Tibial nerve (tissue), 4 donors: ENCODE measurements at regions not wholly inside any gene's neighbourhood (a gene's known extent, or its start where the extent isn't known, plus 50 kb on each side); places are given as distances from the start of the nearest gene placed in this dataset.

Experiments
- DNase-seq, 2 donors: peaks; one replicate each; pipeline ENCODE4 v3.0.0-alpha.2; 2019; ENCODE audit warnings: low spot score in 2 of 2
- H3K27ac ChIP-seq, 4 donors: fragments of 200-600 bp; sonication (generic) in 3 of 4; one replicate each; pipeline ENCODE4 v1.5.1; 2017 to 2019; ENCODE audit warnings: mild to moderate bottlenecking in 1 of 4
- H3K27me3 ChIP-seq, 2 donors: fragments of 200-600 bp; sonication (generic) in 1 of 2; one replicate each; pipeline versions ENCODE4 v1.5.1 to v1.6.0; 2017 to 2019
- H3K36me3 ChIP-seq, 3 donors: fragments of 200-600 bp; sonication (generic); one replicate each; pipeline ENCODE4 v1.5.1; 2018 to 2019
- H3K4me1 ChIP-seq, 4 donors: fragments of 200-600 bp; sonication (generic) in 3 of 4; one replicate each; pipeline ENCODE4 v1.5.1; 2017 to 2019
- H3K4me3 ChIP-seq, 4 donors: fragments of 200-600 bp; sonication (generic) in 3 of 4; one replicate each; pipeline ENCODE4 v1.5.1; 2017 to 2019; ENCODE audit warnings: mild to moderate bottlenecking in 1 of 4, moderate library complexity in 1 of 4
- H3K9me3 ChIP-seq, 4 donors: fragments of 200-600 bp; sonication (generic) in 3 of 4; one replicate each; pipeline ENCODE4 v1.5.1; 2017 to 2019
- CTCF ChIP-seq, 5 experiments: fragments of 200-600 bp in 3 of 5; fragments of 450-650 bp in 2 of 5; sonication (generic) in 3 of 5; IDR thresholded peaks; one replicate each; pipeline ENCODE4 v1.5.1; 2016 to 2019; ENCODE audit warnings: antibody characterized with exemption in 5 of 5, mild to moderate bottlenecking in 3 of 5, moderate library complexity in 2 of 5
- EP300 ChIP-seq, 2 donors: sonication (generic); formaldehyde crosslinking; IDR thresholded peaks; one replicate each; pipeline ENCODE4 v1.6.1; 2017; ENCODE audit warnings: antibody characterized with exemption in 2 of 2, mild to moderate bottlenecking in 1 of 2
- POLR2A ChIP-seq, 2 donors: fragments of 450-650 bp; IDR thresholded peaks; one replicate each; pipeline ENCODE4 v1.6.1; 2017; ENCODE audit warnings: antibody characterized with exemption in 2 of 2, mild to moderate bottlenecking in 2 of 2, moderate library complexity in 2 of 2
- WGBS, 2 donors: methylation state at CpG; one replicate each; pipeline ENCODE4 v1.1.5; 2018; 5-methylcytosine and 5-hydroxymethylcytosine counted together

GRCh38 chr2:207464007-207464406, 65.8 kb upstream of the CREB1 start:
- TF ChIP-seq EP300 (IDR thresholded peaks at IDR 0.05) (no peak), CTCF (IDR thresholded peaks at IDR 0.05) (no peak), POLR2A (IDR thresholded peaks at IDR 0.05) (no peak)
- Histone ChIP-seq H3K9me3 (no peaks in the 10 kb centered on the region), H3K4me1 (no peaks in the 10 kb centered on the region), H3K27me3 (no peaks in the 10 kb centered on the region), H3K4me3 (no peak overlapping the region), H3K36me3 (no peaks in the 10 kb centered on the region), H3K27ac (no peak overlapping the region)
- no peak for DNase-seq
- 92 to 93% methylated on average over 10 of the region's 10 CpGs for WGBS, 2 donors

GRCh38 chr2:207465894-207466293, 63.9 kb upstream of the CREB1 start:
- H3K4me1 ChIP-seq, result no peaks in the 10 kb centered on the region
- no peak for TF ChIP-seq EP300 (IDR thresholded peaks at IDR 0.05)
- no peak for TF ChIP-seq POLR2A (IDR thresholded peaks at IDR 0.05)
- no peak for TF ChIP-seq CTCF (IDR thresholded peaks at IDR 0.05)
- H3K9me3 ChIP-seq, result no peaks in the 10 kb centered on the region
- H3K4me3 ChIP-seq, result no peak overlapping the region
- no peak for DNase-seq
- H3K27me3 ChIP-seq, result no peaks in the 10 kb centered on the region
- no peak overlapping the region for H3K27ac ChIP-seq
- 64 to 71% methylated on average over 1 of the region's 1 CpG for WGBS, 2 donors
- no peaks in the 10 kb centered on the region for H3K36me3 ChIP-seq

GRCh38 chr2:207467716-207468347, 61.9 kb upstream of the CREB1 start:
- no peaks in the 10 kb centered on the region for H3K36me3 ChIP-seq
- H3K9me3 ChIP-seq, result no peaks in the 10 kb centered on the region
- H3K27ac ChIP-seq, result no peak overlapping the region
- WGBS, 2 donors, result 48 to 64% methylated on average over 6 of the region's 6 CpGs
- H3K4me3 ChIP-seq, result no peak overlapping the region
- no peak for DNase-seq
- H3K4me1 ChIP-seq, result peaks cover 0 to 6% (median 0%) of the 10 kb centered on the region in 4 donors
- no peaks in the 10 kb centered on the region for H3K27me3 ChIP-seq
- no peak for TF ChIP-seq POLR2A (IDR thresholded peaks at IDR 0.05)

- no peak for DNase-seq
- 87 to 92% methylated on average over 4 of the region's 4 CpGs for WGBS, 2 donors
- no peak overlapping the region for H3K4me3 ChIP-seq
- peaks cover 0 to 13% (median 0%) of the 10 kb centered on the region in 4 donors for H3K4me1 ChIP-seq
- no peaks in the 10 kb centered on the region for H3K27me3 ChIP-seq
- H3K9me3 ChIP-seq, result no peaks in the 10 kb centered on the region
- TF ChIP-seq EP300 (IDR thresholded peaks at IDR 0.05) (no peak), CTCF (IDR thresholded peaks at IDR 0.05) (no peak), POLR2A (IDR thresholded peaks at IDR 0.05) (no peak)
- no peaks in the 10 kb centered on the region for H3K36me3 ChIP-seq
- no peak overlapping the region for H3K27ac ChIP-seq
Measured at GRCh38 chr2:207468488-207468887, 61.3 kb upstream of the CREB1 start.

GRCh38 chr2:207469451-207469850, 60.3 kb upstream of the CREB1 start:
- H3K4me3 ChIP-seq, result no peak overlapping the region
- H3K27ac ChIP-seq, result no peak overlapping the region
- 87 to 89% methylated on average over 6 of the region's 6 CpGs for WGBS, 2 donors
- no peaks in the 10 kb centered on the region for H3K36me3 ChIP-seq
- no peak for DNase-seq
- no peak for TF ChIP-seq EP300 (IDR thresholded peaks at IDR 0.05)
- TF ChIP-seq CTCF (IDR thresholded peaks at IDR 0.05), result no peak
- H3K9me3 ChIP-seq, result no peaks in the 10 kb centered on the region
- H3K27me3 ChIP-seq, result no peaks in the 10 kb centered on the region
- peaks cover 0 to 16% (median 0%) of the 10 kb centered on the region in 4 donors for H3K4me1 ChIP-seq
